ENCODE measurements at regions not wholly inside any gene's neighbourhood (a gene's known extent, or its start where the extent isn't known, plus 50 kb on each side); places are given as distances from the start of the nearest gene placed in this dataset.
"Not testable (repeated sequence)": the region's sequence is repeated elsewhere in the genome, so short reads cannot be mapped to it uniquely, and the experiment has no call there.

DNA sequence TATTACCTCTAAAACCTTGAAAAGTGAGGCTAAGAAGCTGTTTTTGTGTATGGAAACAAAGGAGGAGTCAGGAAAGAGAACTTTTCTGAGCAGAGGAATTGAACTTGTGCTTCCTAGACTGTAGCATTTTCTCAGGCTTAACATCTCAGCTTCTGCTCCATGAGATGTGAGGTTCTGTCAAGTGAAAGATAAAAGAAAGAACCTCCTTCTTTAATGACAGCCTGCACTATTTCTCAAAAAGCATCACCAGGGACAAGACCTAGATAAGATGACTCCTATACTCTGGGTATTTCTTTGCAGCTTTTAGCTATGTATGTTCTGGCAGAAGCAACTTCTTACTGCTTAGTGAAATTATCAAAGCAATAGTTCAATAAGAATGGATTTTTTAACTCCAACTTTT, 87.6 kb upstream of the KCNQ5 start:
- no peak for DNase-seq

DNA sequence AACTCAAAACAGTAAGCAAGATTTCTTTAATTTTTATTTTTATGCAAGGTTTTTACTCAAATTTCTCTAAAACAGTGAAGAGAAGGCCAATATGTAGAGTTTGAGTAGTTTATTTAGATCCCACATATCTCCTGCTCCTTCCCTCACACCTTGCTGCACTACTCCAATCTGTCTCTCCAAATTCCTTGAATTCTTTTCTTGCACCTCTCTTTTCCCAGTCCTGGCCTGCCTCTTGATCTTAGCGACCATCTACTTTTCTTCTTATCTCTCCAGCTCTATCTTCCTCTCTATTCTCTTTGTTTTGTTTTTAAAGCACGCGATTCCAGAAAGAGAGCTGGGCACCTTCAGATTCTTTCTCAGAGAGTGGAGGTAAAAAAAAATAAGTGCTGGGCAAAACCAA, 86.7 kb upstream of the KCNQ5 start:
- DNase-seq, result no peak

DNA sequence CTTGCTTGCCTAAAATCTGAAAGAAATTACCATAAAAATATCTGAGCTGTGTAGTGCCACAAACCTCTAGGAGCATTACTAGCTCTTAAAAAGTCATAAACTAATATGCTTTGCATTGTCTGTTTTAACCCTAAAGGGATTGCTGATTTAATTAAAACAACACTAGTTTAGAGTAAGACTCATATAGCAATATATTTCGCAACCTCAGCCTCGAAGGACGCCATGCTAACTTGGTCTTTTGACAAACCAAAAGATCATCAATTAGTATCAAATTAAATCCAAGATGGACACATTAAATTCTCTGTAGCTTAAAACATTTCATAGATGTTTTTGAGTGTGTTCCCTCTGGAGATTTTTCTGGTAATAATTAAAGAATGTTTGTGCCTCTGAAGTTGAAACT, 74.8 kb upstream of the KCNQ5 start:
- DNase-seq, result no peak

GRCh38 chr6:72551470-72551869, 70.4 kb upstream of the KCNQ5 start:
- DNase-seq, result no peak

- DNase-seq, result no peak
Observed at GRCh38 chr6:72552938-72553337, 68.9 kb upstream of the KCNQ5 start.

DNA sequence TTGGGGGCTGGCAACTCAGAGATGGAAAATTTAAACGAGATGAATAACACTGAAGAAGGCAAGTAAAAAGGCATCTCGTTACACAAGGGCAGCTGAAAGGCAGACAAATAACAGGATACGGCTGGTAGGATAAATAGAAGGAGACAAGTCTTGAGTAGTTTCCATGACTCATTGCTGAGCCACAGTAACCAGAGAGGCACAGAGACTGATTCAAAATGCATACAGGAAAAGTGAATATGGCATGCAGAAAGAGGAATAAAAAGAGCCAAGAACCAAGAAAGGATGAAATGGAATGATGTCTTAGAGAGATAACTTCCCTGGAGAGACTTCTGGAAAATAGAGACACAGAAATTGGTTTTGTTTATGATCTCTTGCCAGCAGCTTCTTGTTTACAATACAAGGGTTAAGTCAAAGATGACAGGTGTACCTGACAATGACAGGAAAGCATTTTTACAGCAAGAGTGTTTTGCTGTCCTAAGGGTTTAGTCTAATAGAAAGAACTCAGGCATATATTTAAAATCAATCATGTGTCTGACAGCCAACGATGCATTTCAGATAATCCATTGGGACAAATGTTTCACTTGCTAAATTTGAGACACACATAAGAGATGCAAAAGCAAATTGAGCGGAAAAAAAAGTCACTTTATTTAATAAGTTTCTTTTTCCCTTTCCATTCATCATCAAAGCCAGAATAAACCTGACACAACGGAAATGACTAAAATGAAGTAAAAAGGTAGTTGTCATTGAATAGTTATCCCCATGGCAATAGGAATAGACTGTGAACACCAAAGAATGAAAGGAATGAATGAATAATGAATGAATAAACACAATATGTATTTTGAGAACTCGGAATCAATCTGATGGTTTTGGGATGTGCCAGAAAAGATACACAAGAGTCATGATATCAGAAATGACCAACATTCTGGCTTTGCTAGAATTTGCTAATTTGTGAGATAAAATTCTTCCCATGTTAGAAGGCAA, 68.0 kb upstream of the KCNQ5 start:
- DNase-seq, result no peak

GRCh38 chr6:72554761-72555221, 67.1 kb upstream of the KCNQ5 start:
- no peak for DNase-seq

- no peak for DNase-seq
Observed at GRCh38 chr6:72559067-72559466, 62.8 kb upstream of the KCNQ5 start.

DNA sequence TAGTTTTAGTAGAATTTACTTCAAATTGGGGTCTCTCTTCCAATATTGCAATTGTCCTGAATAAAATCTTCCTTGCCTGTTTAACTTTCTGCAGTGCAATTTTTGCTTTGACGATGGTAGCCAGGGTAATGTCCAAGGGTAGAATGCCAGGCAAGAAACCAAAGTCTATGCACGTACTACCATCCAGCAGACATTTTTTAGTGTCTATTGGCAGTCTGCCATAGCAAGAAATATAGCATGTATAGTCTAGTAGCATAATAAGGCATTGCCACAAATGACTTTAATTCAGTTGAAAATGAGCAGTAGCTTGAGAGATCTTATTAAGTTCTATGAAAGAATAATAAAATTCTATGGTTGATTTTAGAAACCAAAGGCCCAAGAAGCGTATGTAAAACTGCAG, 62.3 kb upstream of the KCNQ5 start:
- no peak for DNase-seq

GRCh38 chr6:72560721-72561593, 60.9 kb upstream of the KCNQ5 start:
- no peak for DNase-seq

- DNase-seq, result no peak
Observed at GRCh38 chr6:72561629-72562028, 60.2 kb upstream of the KCNQ5 start.

GRCh38 chr6:72564231-72564630, 57.6 kb upstream of the KCNQ5 start:
- DNase-seq, result no peak

DNA sequence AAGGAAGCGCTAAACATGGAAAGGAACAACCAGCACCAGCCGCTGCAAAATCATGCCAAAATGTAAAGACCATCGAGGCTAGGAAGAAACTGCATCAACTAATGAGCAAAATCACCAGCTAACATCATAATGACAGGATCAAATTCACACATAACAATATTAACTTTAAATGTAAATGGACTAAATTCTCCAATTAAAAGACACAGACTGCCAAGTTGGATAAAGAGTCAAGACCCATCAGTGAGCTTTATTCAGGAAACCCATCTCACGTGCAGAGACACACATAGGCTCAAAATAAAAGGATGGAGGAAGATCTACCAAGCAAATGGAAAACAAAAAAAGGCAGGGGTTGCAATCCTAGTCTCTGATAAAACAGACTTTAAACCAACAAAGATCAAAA, 49.9 kb upstream of the KCNQ5 start:
- not testable (repeated sequence) for DNase-seq

Measured in CD4-positive, alpha-beta T cell treated with Interleukin-1 beta for 1 hour (primary cell).